ENCODE measurements at regions not wholly inside any gene's neighbourhood (a gene's known extent, or its start where the extent isn't known, plus 50 kb on each side); places are given as distances from the start of the nearest gene placed in this dataset.

GRCh38 chrX:5730556-5730955 lies 498.1 kb downstream of the NLGN4X start:
- H3K9me3 Mint-ChIP-seq (ENCODE audit: unreplicated experiment): no peaks in the 10 kb centered on the region
- CTCF ChIA-PET: no interaction called here

GRCh38 chrX:5726224-5726623 lies 502.4 kb downstream of the NLGN4X start:
- Histone ChIP-seq H3K27me3 (replicated peaks; ENCODE audit: control insufficient read depth, insufficient read depth, low read length) (no peaks in the 10 kb centered on the region), H3K4me1 (no peaks in the 10 kb centered on the region), H3K36me3 (ENCODE audit: control insufficient read depth, insufficient read depth, low read length) (no peaks in the 10 kb centered on the region), H3K9me3 (no peaks in the 10 kb centered on the region), H3K4me3 (ENCODE audit: low read depth, low read length) (no peak overlapping the region)
- TF ChIP-seq CTCF (IDR thresholded peaks at IDR 0.05; ENCODE audit: insufficient read depth in 1 of 2, low read depth in 1 of 2, low read length in 1 of 2, severe bottlenecking in 1 of 2, unreplicated experiment in 1 of 2): no peak
- Mint-ChIP-seq H3K4me1 (ENCODE audit: low read depth, unreplicated experiment) (no peaks in the 10 kb centered on the region), H3K4me3 (ENCODE audit: unreplicated experiment) (no peak overlapping the region), H3K36me3 (ENCODE audit: insufficient read depth, unreplicated experiment) (no peaks in the 10 kb centered on the region), H3K27me3 (ENCODE audit: insufficient read depth, unreplicated experiment) (peaks cover 3% of the 10 kb centered on the region), H3K9me3 (ENCODE audit: unreplicated experiment) (no peaks in the 10 kb centered on the region), H3K27ac (ENCODE audit: unreplicated experiment) (no peak overlapping the region)
- CTCF ChIA-PET: no interaction called here
- no TSS peak for BruUV-seq (replicated peaks)
- POLR2A ChIA-PET: no interaction called here
- no peak for DNase-seq
- intact Hi-C loops (cut with micrococcal nuclease; ENCODE audit: unreplicated experiment): no loop called here

More at GRCh38 chrX:5730556-5730955, 498.1 kb downstream of the NLGN4X start:
- H3K36me3 ChIP-seq (ENCODE audit: control insufficient read depth, insufficient read depth, low read length): no peaks in the 10 kb centered on the region
- intact Hi-C loops (cut with micrococcal nuclease; ENCODE audit: unreplicated experiment): no loop called here
- no peaks in the 10 kb centered on the region for H3K9me3 ChIP-seq
- Mint-ChIP-seq H3K36me3 (ENCODE audit: insufficient read depth, unreplicated experiment) (no peaks in the 10 kb centered on the region), H3K27ac (ENCODE audit: unreplicated experiment) (no peak overlapping the region), H3K4me1 (ENCODE audit: low read depth, unreplicated experiment) (no peaks in the 10 kb centered on the region), H3K4me3 (ENCODE audit: unreplicated experiment) (no peak overlapping the region), H3K27me3 (ENCODE audit: insufficient read depth, unreplicated experiment) (no peaks in the 10 kb centered on the region)
- no peak for TF ChIP-seq CTCF (IDR thresholded peaks at IDR 0.05; ENCODE audit: insufficient read depth in 1 of 2, low read depth in 1 of 2, low read length in 1 of 2, severe bottlenecking in 1 of 2, unreplicated experiment in 1 of 2)
- H3K4me1 ChIP-seq: no peaks in the 10 kb centered on the region
- no peak overlapping the region for H3K4me3 ChIP-seq (ENCODE audit: low read depth, low read length)
- H3K27me3 ChIP-seq (replicated peaks; ENCODE audit: control insufficient read depth, insufficient read depth, low read length): no peaks in the 10 kb centered on the region
- POLR2A ChIA-PET: no interaction called here
- BruUV-seq (replicated peaks): no TSS peak
- no peak for DNase-seq

- Mint-ChIP-seq H3K9me3 (ENCODE audit: unreplicated experiment) (no peaks in the 10 kb centered on the region), H3K4me1 (ENCODE audit: low read depth, unreplicated experiment) (no peaks in the 10 kb centered on the region), H3K27ac (ENCODE audit: unreplicated experiment) (no peak overlapping the region), H3K27me3 (ENCODE audit: insufficient read depth, unreplicated experiment) (peaks cover 3% of the 10 kb centered on the region), H3K4me3 (ENCODE audit: unreplicated experiment) (no peak overlapping the region), H3K36me3 (ENCODE audit: insufficient read depth, unreplicated experiment) (no peaks in the 10 kb centered on the region)
- no TSS peak for BruUV-seq (replicated peaks)
- Histone ChIP-seq H3K9me3 (no peaks in the 10 kb centered on the region), H3K4me1 (no peaks in the 10 kb centered on the region), H3K27me3 (replicated peaks; ENCODE audit: control insufficient read depth, insufficient read depth, low read length) (no peaks in the 10 kb centered on the region), H3K36me3 (ENCODE audit: control insufficient read depth, insufficient read depth, low read length) (no peaks in the 10 kb centered on the region), H3K4me3 (ENCODE audit: low read depth, low read length) (no peak overlapping the region)
- ChIA-PET POLR2A (no interaction called here), CTCF (no interaction called here)
- DNase-seq: no peak
- intact Hi-C loops (cut with micrococcal nuclease; ENCODE audit: unreplicated experiment): no loop called here
- no peak for TF ChIP-seq CTCF (IDR thresholded peaks at IDR 0.05; ENCODE audit: insufficient read depth in 1 of 2, low read depth in 1 of 2, low read length in 1 of 2, severe bottlenecking in 1 of 2, unreplicated experiment in 1 of 2)
Measured at GRCh38 chrX:5724123-5724522, 504.5 kb downstream of the NLGN4X start.
